ENCODE measurements at regions not wholly inside any gene's neighbourhood (a gene's known extent, or its start where the extent isn't known, plus 50 kb on each side); places are given as distances from the start of the nearest gene placed in this dataset.

DNA sequence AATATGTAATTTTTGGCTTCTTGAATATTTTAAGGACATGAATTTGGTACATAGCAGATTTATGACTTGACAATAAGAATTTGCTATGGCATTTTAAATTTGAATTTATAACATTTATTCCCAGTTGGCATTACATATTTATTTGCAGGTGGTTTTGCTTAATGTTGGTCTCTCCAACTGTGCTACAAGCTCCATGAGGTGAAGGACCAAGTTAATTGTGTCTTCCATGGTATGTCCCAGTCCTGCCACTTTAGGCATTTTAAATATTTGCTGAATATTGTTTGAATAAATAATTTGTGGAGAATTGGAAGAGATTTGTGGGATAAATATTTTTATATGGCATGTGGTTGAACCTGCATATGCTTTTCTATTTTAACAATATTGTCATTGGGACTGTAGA, 253.4 kb upstream of the RIOK2 start:
- TF ChIP-seq, protein P1, sequence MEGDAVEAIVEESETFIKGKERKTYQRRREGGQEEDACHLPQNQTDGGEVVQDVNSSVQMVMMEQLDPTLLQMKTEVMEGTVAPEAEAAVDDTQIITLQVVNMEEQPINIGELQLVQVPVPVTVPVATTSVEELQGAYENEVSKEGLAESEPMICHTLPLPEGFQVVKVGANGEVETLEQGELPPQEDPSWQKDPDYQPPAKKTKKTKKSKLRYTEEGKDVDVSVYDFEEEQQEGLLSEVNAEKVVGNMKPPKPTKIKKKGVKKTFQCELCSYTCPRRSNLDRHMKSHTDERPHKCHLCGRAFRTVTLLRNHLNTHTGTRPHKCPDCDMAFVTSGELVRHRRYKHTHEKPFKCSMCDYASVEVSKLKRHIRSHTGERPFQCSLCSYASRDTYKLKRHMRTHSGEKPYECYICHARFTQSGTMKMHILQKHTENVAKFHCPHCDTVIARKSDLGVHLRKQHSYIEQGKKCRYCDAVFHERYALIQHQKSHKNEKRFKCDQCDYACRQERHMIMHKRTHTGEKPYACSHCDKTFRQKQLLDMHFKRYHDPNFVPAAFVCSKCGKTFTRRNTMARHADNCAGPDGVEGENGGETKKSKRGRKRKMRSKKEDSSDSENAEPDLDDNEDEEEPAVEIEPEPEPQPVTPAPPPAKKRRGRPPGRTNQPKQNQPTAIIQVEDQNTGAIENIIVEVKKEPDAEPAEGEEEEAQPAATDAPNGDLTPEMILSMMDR (IDR thresholded peaks at IDR 0.05): no peak
- TF ChIP-seq EZH2 (IDR thresholded peaks at IDR 0.05; ENCODE audit: borderline replicate concordance, insufficient read depth, low read depth, low read length, poor library complexity, severe bottlenecking): no peak
